MCF 10A (cell line): ENCODE measurements at regions not wholly inside any gene's neighbourhood (a gene's known extent, or its start where the extent isn't known, plus 50 kb on each side); places are given as distances from the start of the nearest gene placed in this dataset.

Source experiments
- BruUV-seq: library from RNA; stranded (reverse); fragments of 400-500 nt; replicated peaks from 2 replicates; lab custom pipeline; 2021; lab: Mats Ljungman, UMichigan
- CTCF ChIA-PET: fragments of 300-600 bp; sonication (Branson Sonifier 250); formaldehyde crosslinking; extraction: SDS; loops from one replicate; lab custom pipeline; 2021; ENCODE audit warnings: antibody characterized with exemption, inconsistent platforms; lab: Yijun Ruan, JAX
- POLR2A ChIA-PET: fragments of 300-600, 350-650 bp; sonication (Branson Sonifier 250); formaldehyde crosslinking; extraction: SDS; loops from one replicate; lab custom pipeline; 2020; ENCODE audit warnings: antibody characterized with exemption, inconsistent platforms; lab: Yijun Ruan, JAX
- DNase-seq: peaks from one replicate; pipeline ENCODE4 v3.0.0-alpha.2; 2018; ENCODE audit not compliant: unreplicated experiment
- H3K27ac Mint-ChIP-seq: one replicate; pipeline ENCODE4 v1.8.0; 2022; ENCODE audit warnings: mild to moderate bottlenecking, low read depth, mixed read lengths; ENCODE audit not compliant: unreplicated experiment
- H3K27me3 Mint-ChIP-seq: one replicate; pipeline ENCODE4 v1.8.0; 2022; ENCODE audit warnings: mixed read lengths; ENCODE audit not compliant: insufficient read depth, unreplicated experiment
- H3K36me3 Mint-ChIP-seq: one replicate; pipeline ENCODE4 v1.8.0; 2022; ENCODE audit warnings: mild to moderate bottlenecking, moderate library complexity, mixed read lengths; ENCODE audit not compliant: insufficient read depth, unreplicated experiment
- H3K4me1 Mint-ChIP-seq: one replicate; pipeline ENCODE4 v1.8.0; 2022; ENCODE audit warnings: mixed read lengths; ENCODE audit not compliant: insufficient read depth, unreplicated experiment
- H3K4me3 Mint-ChIP-seq: one replicate; pipeline ENCODE4 v1.8.0; 2022; ENCODE audit warnings: mild to moderate bottlenecking, moderate library complexity, mixed read lengths; ENCODE audit not compliant: unreplicated experiment
- H3K9me3 Mint-ChIP-seq: one replicate; pipeline ENCODE4 v1.8.0; 2022; ENCODE audit warnings: mixed read lengths; ENCODE audit not compliant: unreplicated experiment
- CTCF ChIP-seq: fragments of 200-600 bp; IDR thresholded peaks from one replicate; pipeline ENCODE4 v1.8.0; 2022; ENCODE audit warnings: antibody characterized with exemption, mild to moderate bottlenecking; ENCODE audit not compliant: unreplicated experiment
- intact Hi-C: fragments of 100-400 bp; cut with micrococcal nuclease; formaldehyde crosslinking; loops from 2 replicates; pipeline ENCODE4 v1.14.1; 2022

GRCh38 chr4:104382961-104383360 lies 111.7 kb downstream of the CXXC4 start:
- H3K36me3 Mint-ChIP-seq: no peaks in the 10 kb centered on the region
- intact Hi-C loops: no loop called here
- POLR2A ChIA-PET: no interaction called here
- no peak for DNase-seq
- no peaks in the 10 kb centered on the region for H3K27me3 Mint-ChIP-seq
- H3K4me3 Mint-ChIP-seq: no peak overlapping the region
- H3K9me3 Mint-ChIP-seq: no peaks in the 10 kb centered on the region
- CTCF ChIA-PET: no interaction called here
- H3K4me1 Mint-ChIP-seq: no peaks in the 10 kb centered on the region
- TF ChIP-seq CTCF: no peak
- no peak overlapping the region for H3K27ac Mint-ChIP-seq
- no TSS peak for BruUV-seq

- H3K9me3 Mint-ChIP-seq: no peaks in the 10 kb centered on the region
- ChIA-PET CTCF (interaction anchor here (0.7 kb wide), 1 partner anchor 36 kb away, joined by 3 read pairs; no protein-coding TSS in a partner anchor), POLR2A (no interaction called here)
- H3K36me3 Mint-ChIP-seq: no peaks in the 10 kb centered on the region
- H3K4me1 Mint-ChIP-seq: no peaks in the 10 kb centered on the region
- H3K4me3 Mint-ChIP-seq: no peak overlapping the region
- H3K27ac Mint-ChIP-seq: no peak overlapping the region
- intact Hi-C loops: no loop called here
- no TSS peak for BruUV-seq
- TF ChIP-seq CTCF: no peak
- no peak for DNase-seq
- no peaks in the 10 kb centered on the region for H3K27me3 Mint-ChIP-seq
These were observed 113.0 kb downstream of the CXXC4 start for GRCh38 chr4:104381729-104382128.

GRCh38 chr4:104365618-104366017 lies 129.1 kb downstream of the CXXC4 start:
- no peak overlapping the region for H3K4me3 Mint-ChIP-seq
- DNase-seq: no peak
- no peak overlapping the region for H3K27ac Mint-ChIP-seq
- no peak for TF ChIP-seq CTCF
- no TSS peak for BruUV-seq
- no peaks in the 10 kb centered on the region for H3K4me1 Mint-ChIP-seq
- no peaks in the 10 kb centered on the region for H3K9me3 Mint-ChIP-seq
- CTCF ChIA-PET: no interaction called here
- no peaks in the 10 kb centered on the region for H3K36me3 Mint-ChIP-seq
- H3K27me3 Mint-ChIP-seq: no peaks in the 10 kb centered on the region
- intact Hi-C loops: no loop called here
- POLR2A ChIA-PET: no interaction called here

DNA sequence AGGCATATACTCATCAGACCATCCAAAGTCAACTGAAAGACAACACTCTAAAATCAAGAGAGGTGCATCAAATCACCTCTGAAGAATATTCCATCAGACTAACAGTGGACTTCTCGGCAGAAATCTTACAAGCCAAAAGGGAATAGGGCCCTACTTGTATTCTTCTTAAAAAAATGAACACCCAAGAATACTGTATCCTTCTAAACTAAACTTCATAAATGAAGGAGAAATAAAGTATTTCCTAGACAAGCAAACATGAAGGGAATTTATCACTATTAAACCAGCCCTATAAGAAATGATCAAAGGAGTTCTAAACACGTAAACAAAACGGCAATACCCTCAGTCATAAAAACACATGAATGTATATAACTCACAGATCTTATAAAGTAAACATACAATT lies 141.2 kb downstream of the CXXC4 start:
- BruUV-seq: no TSS peak
- no peak for DNase-seq
- H3K27ac Mint-ChIP-seq: no peak overlapping the region
- POLR2A ChIA-PET: no interaction called here
- no peaks in the 10 kb centered on the region for H3K4me1 Mint-ChIP-seq
- CTCF ChIA-PET: no interaction called here
- TF ChIP-seq CTCF: no peak
- no peaks in the 10 kb centered on the region for H3K27me3 Mint-ChIP-seq
- H3K4me3 Mint-ChIP-seq: no peak overlapping the region
- peaks cover 15% of the 10 kb centered on the region for H3K9me3 Mint-ChIP-seq
- no peaks in the 10 kb centered on the region for H3K36me3 Mint-ChIP-seq
- intact Hi-C loops: no loop called here
